Prostate gland (tissue), 2 donors: ENCODE measurements at regions not wholly inside any gene's neighbourhood (a gene's known extent, or its start where the extent isn't known, plus 50 kb on each side); places are given as distances from the start of the nearest gene placed in this dataset.

Source experiments
- POLR2AphosphoS5 ChIP-seq: sonication (generic); formaldehyde crosslinking; IDR thresholded peaks from one replicate; pipeline ENCODE4 v1.6.1; 2017; ENCODE audit warnings: antibody characterized with exemption
- TF ChIP-seq, protein P1 (sequence below), 4 experiments: fragments of 200-600 bp in 2 of 4; fragments of 450-650 bp in 2 of 4; sonication (generic) in 2 of 4; IDR thresholded peaks; 1 replicate in 3 of 4; 2 replicates in 1 of 4; pipeline ENCODE4 v1.5.1; 2016 to 2019; ENCODE audit warnings: antibody characterized with exemption in 4 of 4, mild to moderate bottlenecking in 2 of 4, moderate library complexity in 2 of 4

DNA sequence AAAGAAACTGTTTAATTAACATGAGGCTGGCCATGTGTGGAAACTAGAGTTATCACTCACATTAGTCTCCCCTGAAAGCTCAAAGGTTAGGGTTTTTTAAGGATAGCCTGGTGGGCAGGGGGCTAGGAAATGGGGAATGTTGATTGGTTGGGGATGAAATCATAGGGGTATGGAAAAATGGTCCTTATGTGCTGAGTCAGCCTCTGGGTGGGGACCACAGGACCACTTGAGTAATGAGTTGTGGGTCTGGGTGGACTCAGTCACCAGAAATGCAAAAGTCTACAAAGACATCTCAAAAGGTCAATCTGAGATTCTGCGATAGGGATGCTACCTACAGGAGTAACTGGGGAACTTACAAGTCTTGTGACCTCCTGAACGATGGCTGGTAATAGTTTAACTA lies 362.8 kb downstream of the DMAC1 start:
- TF ChIP-seq, protein P1, sequence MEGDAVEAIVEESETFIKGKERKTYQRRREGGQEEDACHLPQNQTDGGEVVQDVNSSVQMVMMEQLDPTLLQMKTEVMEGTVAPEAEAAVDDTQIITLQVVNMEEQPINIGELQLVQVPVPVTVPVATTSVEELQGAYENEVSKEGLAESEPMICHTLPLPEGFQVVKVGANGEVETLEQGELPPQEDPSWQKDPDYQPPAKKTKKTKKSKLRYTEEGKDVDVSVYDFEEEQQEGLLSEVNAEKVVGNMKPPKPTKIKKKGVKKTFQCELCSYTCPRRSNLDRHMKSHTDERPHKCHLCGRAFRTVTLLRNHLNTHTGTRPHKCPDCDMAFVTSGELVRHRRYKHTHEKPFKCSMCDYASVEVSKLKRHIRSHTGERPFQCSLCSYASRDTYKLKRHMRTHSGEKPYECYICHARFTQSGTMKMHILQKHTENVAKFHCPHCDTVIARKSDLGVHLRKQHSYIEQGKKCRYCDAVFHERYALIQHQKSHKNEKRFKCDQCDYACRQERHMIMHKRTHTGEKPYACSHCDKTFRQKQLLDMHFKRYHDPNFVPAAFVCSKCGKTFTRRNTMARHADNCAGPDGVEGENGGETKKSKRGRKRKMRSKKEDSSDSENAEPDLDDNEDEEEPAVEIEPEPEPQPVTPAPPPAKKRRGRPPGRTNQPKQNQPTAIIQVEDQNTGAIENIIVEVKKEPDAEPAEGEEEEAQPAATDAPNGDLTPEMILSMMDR (IDR thresholded peaks at IDR 0.05): no peak
- TF ChIP-seq POLR2AphosphoS5: no peak
